SKM-1 treated with dmso at 0.1 percent for 144 hours (cell line): ENCODE measurements at regions not wholly inside any gene's neighbourhood (a gene's known extent, or its start where the extent isn't known, plus 50 kb on each side); places are given as distances from the start of the nearest gene placed in this dataset.

Experiments
- DNase-seq: peaks from one replicate; lab custom pipeline; 2025; ENCODE audit not compliant: unreplicated experiment; lab: John Stamatoyannopoulos, UW

DNA sequence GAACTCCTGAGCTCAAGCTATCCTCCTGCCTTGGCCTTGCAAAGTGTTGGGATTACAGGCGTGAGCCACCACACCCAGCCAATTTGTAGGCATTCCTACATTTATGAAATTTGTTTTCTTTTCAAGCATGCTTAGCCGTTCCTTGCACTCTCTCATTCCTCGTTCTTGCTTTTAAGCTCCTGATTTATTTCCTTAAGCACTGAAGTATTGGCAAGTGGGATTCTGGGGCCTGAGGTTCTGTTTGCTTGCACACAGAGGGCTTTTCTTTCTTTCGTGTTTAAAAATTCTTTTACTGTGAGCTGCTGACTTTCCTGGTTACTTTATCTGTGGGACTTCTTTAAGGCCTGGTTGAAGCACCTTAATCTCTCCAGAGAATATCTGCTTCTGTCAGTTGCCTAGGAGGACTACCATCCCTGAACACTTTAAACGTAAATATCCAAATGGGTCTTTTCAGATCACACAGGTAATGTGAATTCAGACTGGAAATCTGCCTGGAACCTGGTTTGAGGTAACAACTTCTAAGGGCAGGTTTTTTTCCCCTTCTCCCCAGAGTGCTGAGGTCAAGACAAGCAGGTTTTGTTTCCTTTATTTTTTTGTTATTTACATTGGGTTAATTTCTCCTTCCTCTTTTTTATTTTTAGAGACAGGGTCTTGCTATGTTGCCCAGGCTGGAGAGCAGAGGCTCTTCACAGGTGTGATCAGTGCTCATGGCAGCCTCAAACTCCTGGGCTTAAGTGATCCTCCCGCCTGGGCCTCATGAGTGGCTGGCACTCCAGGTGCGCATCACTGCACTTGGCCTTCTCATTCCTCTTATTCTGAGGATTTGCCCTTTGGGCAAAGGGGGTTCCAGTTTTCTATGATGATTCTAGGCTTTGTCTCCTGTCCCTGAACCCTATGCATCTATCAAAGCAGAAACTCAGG lies 102.9 kb downstream of the PFKFB3 start:
- DNase-seq: no peak

DNA sequence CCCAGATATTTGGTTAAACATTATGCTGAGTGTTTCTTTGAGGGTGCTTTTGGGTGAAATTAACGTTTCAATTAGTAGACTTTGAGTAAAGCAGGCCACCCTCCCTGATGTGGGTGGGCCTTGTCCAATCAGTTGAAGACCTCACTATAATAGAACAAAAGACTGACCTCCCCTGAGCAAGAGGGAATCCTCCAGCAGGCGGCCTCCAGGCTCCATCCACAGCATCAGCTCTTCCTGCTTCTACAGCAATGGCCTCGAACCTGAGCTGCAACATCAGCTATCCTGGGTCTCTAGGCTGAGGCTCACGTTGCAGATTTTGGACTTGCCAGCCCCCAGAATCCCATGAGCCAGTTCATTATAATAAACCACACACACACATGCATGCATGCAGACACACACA lies 104.2 kb downstream of the PFKFB3 start:
- DNase-seq: no peak

DNA sequence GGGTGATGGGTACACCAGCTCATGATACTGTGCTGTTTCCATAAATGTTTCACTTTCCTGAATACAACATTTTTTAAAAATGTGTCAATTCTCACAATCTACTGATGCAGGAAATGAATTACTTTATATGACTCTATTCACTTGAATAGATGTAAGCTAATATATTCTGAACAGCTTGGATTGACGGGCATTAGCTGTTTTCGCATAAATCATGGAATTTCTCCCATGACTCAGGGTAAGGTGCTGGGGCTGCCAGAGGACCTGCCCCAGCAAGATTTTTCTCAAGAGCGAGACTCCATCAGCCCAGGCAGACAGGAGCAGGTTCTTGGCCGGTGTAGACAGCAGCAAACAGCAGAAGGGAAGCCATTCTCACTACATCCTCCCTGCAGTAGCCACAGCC lies 107.1 kb downstream of the PFKFB3 start:
- DNase-seq: no peak

DNA sequence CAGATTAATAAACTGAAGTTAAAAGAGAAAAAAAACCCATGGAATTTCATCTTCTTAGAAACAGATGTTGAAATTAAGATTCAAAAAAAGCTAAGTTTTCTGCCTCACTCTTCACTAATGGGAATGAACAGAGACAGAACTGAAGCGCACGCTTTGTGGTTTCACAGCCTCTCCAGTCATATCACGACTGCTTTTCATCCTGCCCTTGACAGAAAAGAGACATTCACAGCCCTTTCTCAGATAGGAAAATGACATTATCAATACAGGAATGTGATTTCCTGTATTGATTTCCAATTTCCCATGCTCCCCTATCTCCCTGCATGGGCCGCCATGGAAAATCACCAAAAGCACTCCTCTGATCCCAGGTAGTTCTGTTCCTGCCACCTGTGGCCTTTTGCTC lies 108.2 kb downstream of the PFKFB3 start:
- no peak for DNase-seq

- no peak for DNase-seq
These were observed 109.1 kb downstream of the PFKFB3 start for GRCh38 chr10:6311700-6312330.

GRCh38 chr10:6312636-6313035 lies 109.9 kb downstream of the PFKFB3 start:
- DNase-seq: no peak

GRCh38 chr10:6313111-6313895 lies 110.6 kb downstream of the PFKFB3 start:
- DNase-seq: no peak

GRCh38 chr10:6314620-6315205 lies 112.0 kb downstream of the PFKFB3 start:
- no peak for DNase-seq

- no peak for DNase-seq
These were observed 116.4 kb downstream of the PFKFB3 start for GRCh38 chr10:6319119-6319518.

DNA sequence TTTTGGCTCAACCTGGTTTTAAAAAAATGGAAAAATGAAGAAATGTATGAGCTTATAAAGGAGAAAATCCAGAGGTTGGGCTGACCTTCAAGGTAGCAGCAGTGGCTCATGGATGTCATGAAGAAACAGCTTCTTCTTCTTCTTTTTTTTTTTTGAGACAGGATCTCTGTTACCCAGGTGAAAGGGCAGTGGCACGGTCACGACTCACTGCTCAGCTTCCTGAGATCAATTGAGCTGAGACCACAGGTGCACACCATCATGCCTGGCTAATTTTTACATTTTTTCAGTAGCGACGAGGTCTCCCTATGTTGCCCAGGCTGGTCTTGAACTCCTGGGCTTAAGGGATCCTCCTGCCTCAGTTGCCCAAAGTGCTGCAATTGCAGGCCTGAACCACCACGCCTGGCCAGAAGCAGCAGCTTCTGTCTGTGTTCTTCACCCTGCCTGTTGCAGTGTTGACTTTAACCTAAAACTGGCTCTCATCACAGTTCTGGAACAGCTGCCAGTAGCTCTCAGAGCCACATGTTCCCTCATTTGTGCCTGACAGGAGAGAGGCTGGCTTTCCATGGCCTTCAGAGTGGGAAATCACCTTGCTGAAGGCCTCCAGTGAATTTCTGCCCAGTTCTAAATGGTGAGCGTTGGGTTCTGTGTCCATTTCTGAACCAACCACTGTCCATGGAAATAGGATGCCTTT lies 117.7 kb downstream of the PFKFB3 start:
- DNase-seq: no peak

GRCh38 chr10:6321880-6322279 lies 119.1 kb downstream of the PFKFB3 start:
- DNase-seq: no peak

DNA sequence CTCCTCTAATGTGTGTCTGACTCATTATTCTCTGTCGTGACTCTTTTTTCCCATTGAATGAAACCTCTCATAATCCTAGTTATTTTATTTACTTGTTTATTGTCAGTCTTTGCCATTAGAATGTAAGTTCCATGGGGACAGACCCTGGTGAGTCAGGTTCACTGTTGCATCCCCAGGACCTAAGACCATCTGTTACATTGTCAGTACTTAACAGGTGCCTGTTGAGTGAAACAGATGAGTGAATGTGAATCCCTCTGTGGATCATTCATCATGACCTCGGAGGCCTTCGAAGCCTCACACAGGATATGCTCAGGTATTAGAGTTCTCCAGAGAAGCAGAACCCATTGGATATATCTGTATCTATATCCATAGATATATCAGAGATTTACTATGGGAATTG lies 120.1 kb downstream of the PFKFB3 start:
- no peak for DNase-seq

DNA sequence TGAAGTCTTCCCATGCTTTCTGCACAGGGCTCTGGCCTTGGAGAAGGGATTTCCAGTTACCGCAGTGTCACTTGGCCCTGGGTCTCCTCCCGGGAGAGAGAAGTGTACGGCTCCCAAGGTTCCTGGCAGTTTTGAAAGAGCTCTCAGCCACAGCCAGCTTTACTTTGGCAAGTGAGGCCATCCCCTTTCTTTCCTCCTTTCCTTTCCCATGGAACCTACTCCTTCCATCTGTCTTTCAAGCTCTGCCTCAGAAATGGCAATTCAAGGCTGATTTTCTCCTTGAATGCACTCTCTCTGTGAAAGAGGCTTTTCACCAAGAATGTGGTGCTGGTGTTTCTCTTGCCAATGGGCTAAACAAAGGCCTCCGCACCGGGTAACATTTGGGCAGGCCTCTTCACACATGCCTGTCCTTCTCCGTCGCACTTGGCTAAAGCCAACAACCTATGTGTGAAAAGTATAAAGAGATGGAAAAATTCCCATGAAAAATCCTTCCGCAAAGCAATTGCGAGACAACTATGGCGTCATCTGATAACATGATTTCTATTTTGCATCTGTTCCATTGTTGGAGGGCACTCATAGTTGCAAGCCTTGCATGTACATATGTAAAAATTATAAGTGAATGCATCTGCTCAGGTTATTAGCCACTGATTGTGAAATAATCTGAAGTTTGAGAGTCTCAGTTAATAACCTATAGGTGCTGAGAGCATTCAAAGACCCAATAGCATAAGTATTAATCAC lies 125.4 kb downstream of the PFKFB3 start:
- DNase-seq: no peak

- DNase-seq: no peak
These were observed 126.1 kb downstream of the PFKFB3 start for GRCh38 chr10:6328699-6329423.

DNA sequence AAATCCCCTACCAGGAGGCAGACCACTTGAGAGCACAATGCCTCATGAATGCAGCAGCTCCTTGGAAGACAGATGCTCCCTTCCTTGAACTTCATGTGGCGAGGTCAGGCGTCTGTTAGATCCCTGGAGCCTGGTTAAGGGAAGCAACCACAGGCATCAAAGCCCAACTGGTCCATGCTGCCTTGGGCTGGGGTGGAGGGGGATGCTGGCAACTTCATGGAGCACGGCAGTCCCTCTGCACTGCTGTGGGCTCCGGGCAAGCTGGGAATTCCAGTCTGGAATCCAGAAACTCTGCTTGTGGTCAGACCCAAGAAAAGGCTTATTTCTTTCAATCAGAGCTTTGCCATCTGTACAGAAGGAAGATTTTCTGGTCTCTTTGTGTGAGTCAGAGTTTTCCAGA lies 130.4 kb downstream of the PFKFB3 start:
- DNase-seq: no peak

GRCh38 chr10:6333973-6334372 lies 131.2 kb downstream of the PFKFB3 start:
- no peak for DNase-seq

GRCh38 chr10:6336016-6336415 lies 133.3 kb downstream of the PFKFB3 start:
- DNase-seq: no peak

DNA sequence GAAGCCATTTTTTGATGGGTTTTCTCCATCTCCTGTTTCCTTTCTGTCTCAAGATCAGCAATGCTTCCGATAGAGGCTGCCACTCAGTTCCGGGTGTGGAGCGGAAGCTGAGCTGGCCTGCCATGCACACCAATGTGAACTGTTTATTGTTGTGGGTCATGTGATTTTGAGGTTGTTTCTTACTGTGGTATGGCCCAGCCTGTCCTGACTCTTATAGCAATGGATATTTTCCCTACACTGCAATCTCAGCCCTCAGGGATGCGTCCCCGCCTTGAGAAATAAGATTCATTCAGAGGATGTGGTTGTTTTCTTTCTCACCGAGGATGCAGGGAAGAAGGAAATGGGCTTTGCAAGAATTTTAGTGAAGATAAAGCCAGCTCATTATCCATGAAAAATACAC lies 134.7 kb downstream of the PFKFB3 start:
- DNase-seq: no peak

DNA sequence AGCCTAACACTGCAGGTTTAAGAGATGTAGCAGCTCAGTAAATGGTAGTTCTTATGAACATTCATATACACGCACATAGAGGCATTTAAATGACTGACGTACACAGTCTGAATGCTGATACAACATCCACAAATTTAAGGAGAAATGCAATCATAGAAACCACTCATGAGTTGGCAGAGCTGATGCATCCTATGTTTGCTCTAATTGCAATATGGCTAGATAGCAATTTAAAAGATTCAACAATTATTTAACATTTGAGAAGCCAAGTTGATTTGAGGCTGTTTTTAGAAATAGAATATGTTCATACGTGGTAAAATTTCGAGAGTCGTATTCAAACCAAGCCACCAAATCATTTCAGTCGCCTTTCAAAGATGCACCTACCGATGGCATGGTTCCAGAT lies 135.6 kb downstream of the PFKFB3 start:
- DNase-seq: no peak
